CD4-positive, alpha-beta T cell treated with Interleukin-4 for 1 hour (primary cell): ENCODE measurements at regions not wholly inside any gene's neighbourhood (a gene's known extent, or its start where the extent isn't known, plus 50 kb on each side); places are given as distances from the start of the nearest gene placed in this dataset.

Experiments
- DNase-seq, 2 donors: peaks; one replicate each; pipeline ENCODE4 v3.0.0-alpha.2; 2020 to 2022

- DNase-seq, result no peak
Observed at GRCh38 chr15:69931156-69931555, 166.6 kb downstream of the TLE3 start.

- DNase-seq, result no peak
Observed at GRCh38 chr15:69934607-69935006, 163.1 kb downstream of the TLE3 start.

DNA sequence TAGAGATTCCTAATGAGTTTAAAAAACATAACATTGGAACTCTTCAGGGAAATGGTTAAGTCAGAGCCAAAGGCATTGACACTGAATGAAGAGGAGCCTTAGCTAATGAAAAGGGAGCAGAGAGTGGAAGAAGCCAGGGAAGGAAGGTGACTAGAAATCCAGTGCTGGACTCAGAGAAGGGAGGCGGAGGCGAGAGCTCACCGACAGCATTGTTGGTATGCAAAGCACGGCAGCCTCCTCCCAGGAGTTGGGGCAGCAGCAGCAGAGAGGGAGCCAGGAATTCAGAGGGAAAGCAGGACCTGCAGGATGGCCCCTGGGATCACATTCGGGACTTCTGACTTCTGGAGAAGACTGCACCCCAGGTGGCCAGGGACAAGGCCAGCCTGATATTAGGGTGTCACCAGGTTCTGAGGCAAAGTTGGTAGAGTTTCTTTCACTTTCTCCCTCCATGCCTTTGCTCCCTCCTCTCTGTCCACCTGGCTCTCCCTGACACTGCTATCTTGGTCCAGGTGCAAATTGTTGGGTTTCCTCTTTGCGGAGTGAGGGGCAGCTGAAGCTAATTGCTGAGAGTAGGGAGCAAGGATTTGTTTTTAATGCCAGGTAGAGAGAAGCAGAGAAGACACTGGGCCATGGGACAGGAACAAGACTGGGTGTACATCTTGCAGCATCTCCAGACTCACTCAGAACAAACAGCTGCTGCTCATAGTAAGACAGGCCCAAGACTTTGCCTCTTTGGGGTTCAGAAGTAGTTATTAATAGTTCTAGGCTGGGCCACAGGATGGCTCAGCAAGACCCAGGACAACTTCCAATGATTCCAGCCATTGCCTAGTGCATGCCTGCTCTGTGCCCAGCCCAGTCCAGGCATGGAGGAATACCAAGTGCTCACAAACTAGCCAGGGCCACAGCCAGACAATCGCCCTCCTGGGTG, 157.9 kb downstream of the TLE3 start:
- no peak for DNase-seq

GRCh38 chr15:69940441-69941300, 157.0 kb downstream of the TLE3 start:
- no peak for DNase-seq

DNA sequence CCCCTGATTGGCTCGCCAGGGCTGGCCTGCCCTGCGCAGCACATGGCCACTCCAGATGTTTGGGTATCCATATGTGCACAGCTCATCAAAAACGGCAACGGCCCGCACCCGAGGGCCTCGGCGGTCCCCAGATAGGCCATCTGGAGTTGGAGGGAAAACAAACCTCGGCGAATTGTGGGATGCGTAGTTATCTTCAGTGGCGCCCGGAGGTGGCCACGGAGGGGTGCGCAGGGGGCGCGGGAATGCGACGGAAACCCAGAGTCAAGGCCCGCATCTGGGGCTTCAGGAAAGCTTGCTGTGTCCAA, 156.5 kb downstream of the TLE3 start:
- DNase-seq, result no peak

GRCh38 chr15:69941706-69942495, 155.8 kb downstream of the TLE3 start:
- DNase-seq, result no peak

DNA sequence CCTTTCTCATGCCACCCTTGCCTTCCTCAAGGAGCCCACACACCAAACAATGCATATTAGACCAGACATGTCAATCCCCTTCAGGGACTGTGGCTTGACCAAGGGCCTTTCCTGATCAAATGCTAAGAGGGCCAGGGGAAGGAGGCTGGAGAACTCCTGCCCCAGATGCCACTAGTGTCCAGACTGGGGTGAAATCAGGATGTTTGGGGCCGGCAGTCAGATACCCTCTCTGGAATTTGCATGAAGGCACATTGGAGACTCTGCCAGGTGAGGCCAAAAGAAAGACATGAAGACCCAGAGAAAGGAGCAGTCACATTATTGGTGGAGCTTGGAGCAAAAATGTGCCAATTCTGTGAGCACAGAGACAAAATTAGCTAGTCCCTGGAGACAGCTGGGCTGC, 154.1 kb downstream of the TLE3 start:
- DNase-seq, result no peak

DNA sequence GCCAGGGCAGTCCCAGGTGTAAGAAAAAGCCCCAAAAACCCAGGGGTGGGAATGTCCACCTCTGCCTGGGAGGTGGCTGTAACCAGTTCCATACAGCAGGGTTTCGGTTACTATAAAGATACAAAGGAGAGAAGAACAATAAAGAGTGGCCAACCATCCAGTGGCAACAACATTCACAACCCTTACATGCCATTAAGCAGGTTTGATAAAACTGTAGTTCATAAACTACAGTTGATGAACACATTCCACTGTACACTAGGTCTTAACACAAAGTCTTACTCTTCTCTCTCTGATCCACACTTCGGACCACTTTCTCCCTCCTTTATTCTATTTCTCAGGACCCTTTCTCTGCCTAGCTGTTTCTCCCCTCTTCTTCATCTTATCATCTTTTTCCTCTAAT, 152.0 kb downstream of the TLE3 start:
- DNase-seq, result no peak

DNA sequence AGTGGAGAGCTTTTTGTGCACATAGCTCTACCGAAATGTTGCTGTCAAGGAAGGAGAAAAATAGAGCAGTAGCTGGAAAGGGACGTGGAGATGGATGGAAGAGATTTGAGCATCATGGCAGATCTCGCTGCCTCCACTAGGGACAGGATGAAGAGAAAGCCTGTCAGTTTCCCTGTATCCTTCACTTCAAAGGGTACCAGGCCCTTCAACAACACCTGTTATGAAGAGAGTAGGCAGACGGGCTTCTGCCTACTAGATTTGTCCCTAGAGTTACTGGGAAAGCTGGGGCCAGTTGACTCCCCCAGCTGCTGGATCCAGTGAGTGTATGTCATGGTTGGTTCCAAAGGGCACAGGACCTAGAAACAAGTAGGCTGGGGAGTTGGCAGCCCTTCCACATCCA, 150.8 kb downstream of the TLE3 start:
- no peak for DNase-seq

GRCh38 chr15:69947394-69947793, 150.3 kb downstream of the TLE3 start:
- no peak for DNase-seq

GRCh38 chr15:69949485-69949884, 148.2 kb downstream of the TLE3 start:
- no peak for DNase-seq

GRCh38 chr15:69951256-69951897, 146.3 kb downstream of the TLE3 start:
- DNase-seq, result no peak

DNA sequence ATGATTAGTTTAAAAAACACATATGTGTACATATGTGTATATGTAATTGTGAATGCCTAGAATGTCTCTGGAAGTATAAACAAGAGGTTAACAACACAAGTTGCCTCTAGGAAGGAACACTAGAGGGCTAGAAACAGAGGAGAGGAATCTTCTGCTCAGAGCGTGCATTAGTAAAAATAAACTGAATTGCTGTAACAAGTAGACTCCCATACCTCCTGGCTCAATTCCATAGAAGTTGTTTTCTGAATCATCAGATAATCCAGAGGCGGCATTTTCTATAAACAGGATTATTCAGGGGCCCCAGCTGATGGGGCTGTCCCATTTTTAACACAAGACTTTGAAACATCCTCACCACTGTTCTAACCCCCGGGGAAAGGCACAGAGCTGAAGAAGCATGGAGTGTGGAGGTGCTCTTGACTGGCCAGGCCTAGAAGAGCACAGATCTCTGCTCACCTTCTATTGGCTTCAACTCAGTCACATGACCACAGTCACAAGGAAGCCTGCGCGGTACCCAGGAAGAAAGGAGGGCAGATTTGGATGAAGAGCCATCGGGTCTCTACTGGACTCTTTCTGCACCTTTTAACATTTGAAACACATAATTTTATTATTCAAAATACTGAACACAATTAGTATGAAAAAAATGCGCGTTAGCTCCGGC, 145.7 kb downstream of the TLE3 start:
- no peak for DNase-seq

- no peak for DNase-seq
Observed at GRCh38 chr15:69953051-69953450, 144.7 kb downstream of the TLE3 start.

DNA sequence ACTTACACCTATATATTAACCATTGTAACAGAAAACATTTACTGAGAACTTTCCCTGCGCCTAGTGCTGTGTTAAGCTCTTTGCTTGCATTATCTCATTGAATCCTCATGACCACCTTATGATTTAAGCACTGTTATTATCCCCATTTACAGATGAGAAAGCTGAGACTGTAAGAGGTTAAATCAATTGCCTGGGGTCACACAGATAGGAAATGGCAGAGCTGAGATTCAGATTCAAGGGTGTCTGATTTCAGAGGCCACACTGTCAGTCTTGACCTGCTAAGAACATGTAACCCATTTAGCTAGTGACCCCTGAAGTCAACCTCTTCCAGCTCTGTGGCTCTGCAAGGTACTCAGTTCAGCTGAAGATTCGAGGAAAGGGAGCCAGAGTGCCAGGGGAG, 143.9 kb downstream of the TLE3 start:
- no peak for DNase-seq

DNA sequence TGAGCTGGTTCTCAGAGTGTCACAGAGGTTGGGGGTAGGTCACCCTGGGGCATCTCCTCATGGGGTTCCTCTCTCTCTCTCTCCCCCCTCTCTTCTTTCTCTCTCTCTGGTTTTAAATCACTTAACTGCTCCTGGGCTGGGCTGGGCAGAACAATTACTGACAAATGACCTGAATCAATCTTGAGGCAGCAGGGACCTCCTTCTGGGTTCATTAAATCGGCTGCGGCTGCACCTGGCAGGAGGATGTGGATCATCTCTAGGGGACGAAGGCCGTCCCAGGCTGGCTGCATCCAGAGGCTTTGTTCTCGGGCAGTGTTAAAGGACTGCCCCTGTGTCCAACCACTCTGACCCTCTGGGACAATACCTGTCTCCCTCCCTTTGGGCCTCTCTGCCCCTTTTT, 143.1 kb downstream of the TLE3 start:
- no peak for DNase-seq

DNA sequence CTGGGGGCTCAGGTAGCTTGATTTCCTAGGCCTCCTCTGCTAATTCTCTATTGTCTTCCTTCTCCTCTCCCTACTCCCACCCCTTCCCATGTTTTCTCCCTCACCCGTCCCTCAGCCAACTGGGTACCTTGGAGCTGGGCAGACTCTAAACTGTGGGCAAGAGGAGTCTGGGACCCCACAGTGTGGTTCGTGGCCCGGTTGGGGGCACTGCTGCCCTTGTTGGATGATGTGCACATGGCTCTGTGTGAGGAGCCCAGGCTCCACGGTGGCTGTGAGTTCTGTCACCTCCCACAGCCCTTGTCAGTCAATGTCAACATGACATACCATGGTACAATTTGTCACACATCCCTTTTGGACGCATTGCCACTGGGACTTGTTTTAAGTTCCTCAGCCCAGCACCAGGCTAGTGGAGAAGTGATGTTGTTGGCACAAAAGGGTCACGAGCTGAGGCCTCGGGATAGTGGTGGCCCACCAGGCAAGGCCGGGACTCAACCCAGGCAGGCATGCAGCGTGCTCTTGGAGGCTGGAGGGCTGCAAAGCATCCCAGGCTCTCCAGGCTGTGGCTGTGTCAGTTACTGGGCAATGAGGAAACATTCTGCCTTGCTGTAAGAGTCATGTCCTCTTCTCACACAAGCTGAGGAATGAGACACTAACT, 142.3 kb downstream of the TLE3 start:
- no peak for DNase-seq

DNA sequence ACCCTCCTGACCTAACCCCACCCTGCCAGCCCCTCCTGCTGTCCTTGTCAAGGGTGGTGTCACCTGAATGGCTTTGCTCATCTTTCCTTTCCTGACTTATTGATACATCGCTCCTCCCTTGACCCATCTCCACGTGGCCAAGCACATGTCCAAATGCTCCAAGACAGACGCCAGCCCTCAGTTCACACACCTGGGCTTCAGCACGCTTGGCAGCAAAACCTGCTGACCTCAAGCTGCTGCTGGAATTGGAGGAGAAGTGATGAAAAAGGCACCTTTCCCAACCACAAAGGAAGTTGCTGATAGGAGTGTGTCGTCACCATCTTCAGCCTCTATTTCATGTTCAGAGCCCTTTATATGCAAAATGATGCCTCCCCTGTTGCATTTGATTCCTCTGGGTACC, 141.3 kb downstream of the TLE3 start:
- DNase-seq, result no peak

DNA sequence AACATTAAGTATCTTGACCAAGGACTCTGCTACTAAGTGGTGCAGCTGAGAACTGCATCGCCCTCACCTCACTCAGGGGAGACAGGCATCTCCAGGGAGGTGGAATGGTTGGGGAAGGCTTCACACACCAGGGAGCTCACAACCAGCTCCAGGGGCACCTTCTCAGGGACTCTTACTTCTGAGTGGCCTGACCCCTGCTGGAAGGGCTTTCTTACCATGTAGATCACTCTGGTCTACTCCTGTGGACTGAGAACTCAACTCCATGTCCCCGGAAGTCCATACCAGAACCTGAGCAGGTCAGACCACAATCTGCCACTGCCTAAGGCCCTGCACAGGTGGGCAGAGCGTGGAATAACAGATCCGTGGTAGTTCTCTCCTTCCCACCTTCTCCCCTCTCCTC, 140.5 kb downstream of the TLE3 start:
- DNase-seq, result no peak

- DNase-seq, result no peak
Observed at GRCh38 chr15:69958496-69959084, 139.1 kb downstream of the TLE3 start.

- no peak for DNase-seq
Observed at GRCh38 chr15:69962561-69962960, 135.2 kb downstream of the TLE3 start.
